ENCODE measurements at regions not wholly inside any gene's neighbourhood (a gene's known extent, or its start where the extent isn't known, plus 50 kb on each side); places are given as distances from the start of the nearest gene placed in this dataset.

- TF ChIP-seq CTCF (IDR thresholded peaks at IDR 0.05) = no peak
- no peak for TF ChIP-seq POLR2A (IDR thresholded peaks at IDR 0.05)
These were observed 242.6 kb upstream of the SETMAR start for GRCh38 chr3:4060603-4061002.

All from testis (tissue), 2 donors.